MM.1S (cell line): ENCODE measurements at regions not wholly inside any gene's neighbourhood (a gene's known extent, or its start where the extent isn't known, plus 50 kb on each side); places are given as distances from the start of the nearest gene placed in this dataset.

Source experiments
- CTCF ChIP-seq: fragments of 300-600 bp; sonication (generic); IDR thresholded peaks from 2 replicates; pipeline ENCODE4 v1.5.1; 2016; ENCODE audit warnings: antibody characterized with exemption, low read length, mixed read lengths
- EZH2 ChIP-seq: fragments of 300-600 bp; sonication (generic); optimal IDR thresholded peaks from 2 replicates; pipeline ENCODE3; 2017; ENCODE audit warnings: low read depth, mild to moderate bottlenecking, antibody characterized with exemption, low read length, mixed read lengths

- TF ChIP-seq CTCF = no peak
- no peak for TF ChIP-seq EZH2
These were observed 148.2 kb upstream of the EGFLAM start for GRCh38 chr5:38110130-38110529.
